Activated naive CD4-positive, alpha-beta T cell treated with anti-CD3 and anti-CD28 coated beads, Interleukin-2, amount 50 U/mL, for 24 hours (primary cell): ENCODE measurements at regions not wholly inside any gene's neighbourhood (a gene's known extent, or its start where the extent isn't known, plus 50 kb on each side); places are given as distances from the start of the nearest gene placed in this dataset.
A peak's percentile ranks its signal among the peaks of the same experiment; 100 is the strongest.

Experiments
- H3K27ac Mint-ChIP-seq: one replicate; pipeline ENCODE4 v1.8.0; 2021; ENCODE audit warnings: mild to moderate bottlenecking, mixed read lengths
- H3K27me3 Mint-ChIP-seq: one replicate; pipeline ENCODE4 v1.8.0; 2021; ENCODE audit warnings: mixed read lengths
- H3K36me3 Mint-ChIP-seq: one replicate; pipeline ENCODE4 v1.8.0; 2021; ENCODE audit warnings: mixed read lengths
- H3K4me1 Mint-ChIP-seq: one replicate; pipeline ENCODE4 v1.8.0; 2021; ENCODE audit warnings: mixed read lengths
- H3K4me3 Mint-ChIP-seq: one replicate; pipeline ENCODE4 v1.8.0; 2021; ENCODE audit warnings: mild to moderate bottlenecking, mixed read lengths
- H3K9me3 Mint-ChIP-seq: one replicate; pipeline ENCODE4 v1.8.0; 2021; ENCODE audit warnings: mixed read lengths

- Mint-ChIP-seq H3K36me3 (no peaks in the 10 kb centered on the region), H3K27ac (no peak overlapping the region), H3K27me3 (peaks cover 11% of the 10 kb centered on the region), H3K9me3 (no peaks in the 10 kb centered on the region), H3K4me3 (no peak overlapping the region), H3K4me1 (no peaks in the 10 kb centered on the region)
Measured at GRCh38 chr2:38168710-38169480, 92.9 kb upstream of the CYP1B1 start.

- Mint-ChIP-seq H3K9me3 (no peaks in the 10 kb centered on the region), H3K36me3 (no peaks in the 10 kb centered on the region), H3K4me1 (no peaks in the 10 kb centered on the region), H3K27me3 (peaks cover 11% of the 10 kb centered on the region), H3K4me3 (no peak overlapping the region), H3K27ac (no peak overlapping the region)
Measured at GRCh38 chr2:38167968-38168350, 92.0 kb upstream of the CYP1B1 start.

- Mint-ChIP-seq H3K36me3 (no peaks in the 10 kb centered on the region), H3K27ac (no peak overlapping the region), H3K9me3 (no peaks in the 10 kb centered on the region), H3K27me3 (peaks cover 18% of the 10 kb centered on the region), H3K4me3 (no peak overlapping the region), H3K4me1 (no peaks in the 10 kb centered on the region)
Measured at GRCh38 chr2:38165698-38166097, 89.7 kb upstream of the CYP1B1 start.

- Mint-ChIP-seq H3K4me3 (no peak overlapping the region), H3K27me3 (peaks cover 15% of the 10 kb centered on the region), H3K4me1 (no peaks in the 10 kb centered on the region), H3K36me3 (no peaks in the 10 kb centered on the region), H3K9me3 (no peaks in the 10 kb centered on the region), H3K27ac (no peak overlapping the region)
Measured at GRCh38 chr2:38164881-38165280, 88.9 kb upstream of the CYP1B1 start.

- peaks cover 10% of the 10 kb centered on the region for H3K27me3 Mint-ChIP-seq
- no peaks in the 10 kb centered on the region for H3K9me3 Mint-ChIP-seq
- H3K27ac Mint-ChIP-seq = no peak overlapping the region
- no peaks in the 10 kb centered on the region for H3K4me1 Mint-ChIP-seq
- no peak overlapping the region for H3K4me3 Mint-ChIP-seq
- no peaks in the 10 kb centered on the region for H3K36me3 Mint-ChIP-seq
Measured at GRCh38 chr2:38163579-38163978, 87.6 kb upstream of the CYP1B1 start.

GRCh38 chr2:38163006-38163405 lies 87.1 kb upstream of the CYP1B1 start:
- H3K27me3 Mint-ChIP-seq = peaks cover 10% of the 10 kb centered on the region

GRCh38 chr2:38160516-38160915 lies 84.6 kb upstream of the CYP1B1 start:
- H3K36me3 Mint-ChIP-seq = no peaks in the 10 kb centered on the region
- no peak overlapping the region for H3K4me3 Mint-ChIP-seq
- no peaks in the 10 kb centered on the region for H3K9me3 Mint-ChIP-seq
- H3K4me1 Mint-ChIP-seq = no peaks in the 10 kb centered on the region
- no peak overlapping the region for H3K27ac Mint-ChIP-seq
- peaks cover 14% of the 10 kb centered on the region for H3K27me3 Mint-ChIP-seq

More at GRCh38 chr2:38163006-38163405, 87.1 kb upstream of the CYP1B1 start:
- Mint-ChIP-seq H3K9me3 (no peaks in the 10 kb centered on the region), H3K4me3 (no peak overlapping the region), H3K4me1 (no peaks in the 10 kb centered on the region), H3K36me3 (no peaks in the 10 kb centered on the region), H3K27ac (no peak overlapping the region)

- H3K27me3 Mint-ChIP-seq = peaks cover 16% of the 10 kb centered on the region
Measured at GRCh38 chr2:38159597-38159996, 83.6 kb upstream of the CYP1B1 start.

GRCh38 chr2:38159191-38159590 lies 83.2 kb upstream of the CYP1B1 start:
- H3K27me3 Mint-ChIP-seq = peaks cover 16% of the 10 kb centered on the region
- no peaks in the 10 kb centered on the region for H3K36me3 Mint-ChIP-seq
- H3K9me3 Mint-ChIP-seq = no peaks in the 10 kb centered on the region
- H3K27ac Mint-ChIP-seq = no peak overlapping the region
- no peak overlapping the region for H3K4me3 Mint-ChIP-seq
- H3K4me1 Mint-ChIP-seq = no peaks in the 10 kb centered on the region

More at GRCh38 chr2:38159597-38159996, 83.6 kb upstream of the CYP1B1 start:
- Mint-ChIP-seq H3K36me3 (no peaks in the 10 kb centered on the region), H3K27ac (no peak overlapping the region), H3K4me1 (no peaks in the 10 kb centered on the region), H3K9me3 (no peaks in the 10 kb centered on the region), H3K4me3 (no peak overlapping the region)

GRCh38 chr2:38158378-38159118 lies 82.6 kb upstream of the CYP1B1 start:
- Mint-ChIP-seq H3K36me3 (no peaks in the 10 kb centered on the region), H3K27me3 (peaks cover 19% of the 10 kb centered on the region), H3K9me3 (no peaks in the 10 kb centered on the region), H3K4me1 (no peaks in the 10 kb centered on the region), H3K27ac (no peak overlapping the region), H3K4me3 (no peak overlapping the region)

- no peaks in the 10 kb centered on the region for H3K4me1 Mint-ChIP-seq
- H3K9me3 Mint-ChIP-seq = no peaks in the 10 kb centered on the region
- H3K27me3 Mint-ChIP-seq = peaks cover 15% of the 10 kb centered on the region
- no peak overlapping the region for H3K27ac Mint-ChIP-seq
- H3K36me3 Mint-ChIP-seq = no peaks in the 10 kb centered on the region
- no peak overlapping the region for H3K4me3 Mint-ChIP-seq
Measured at GRCh38 chr2:38156436-38156835, 80.5 kb upstream of the CYP1B1 start.

- H3K27me3 Mint-ChIP-seq = peaks cover 9% of the 10 kb centered on the region
- no peaks in the 10 kb centered on the region for H3K9me3 Mint-ChIP-seq
- no peaks in the 10 kb centered on the region for H3K4me1 Mint-ChIP-seq
- no peaks in the 10 kb centered on the region for H3K36me3 Mint-ChIP-seq
- no peak overlapping the region for H3K27ac Mint-ChIP-seq
- H3K4me3 Mint-ChIP-seq = no peak overlapping the region
Measured at GRCh38 chr2:38155015-38155414, 79.1 kb upstream of the CYP1B1 start.

GRCh38 chr2:38154395-38154794 lies 78.4 kb upstream of the CYP1B1 start:
- H3K9me3 Mint-ChIP-seq = no peaks in the 10 kb centered on the region
- H3K4me1 Mint-ChIP-seq = no peaks in the 10 kb centered on the region
- no peak overlapping the region for H3K4me3 Mint-ChIP-seq
- H3K27me3 Mint-ChIP-seq = peaks cover 9% of the 10 kb centered on the region
- no peak overlapping the region for H3K27ac Mint-ChIP-seq
- no peaks in the 10 kb centered on the region for H3K36me3 Mint-ChIP-seq

GRCh38 chr2:38153476-38154135 lies 77.7 kb upstream of the CYP1B1 start:
- H3K36me3 Mint-ChIP-seq = no peaks in the 10 kb centered on the region
- peak overlapping the region; percentile 10 for H3K27ac Mint-ChIP-seq

GRCh38 chr2:38152913-38153312 lies 77.0 kb upstream of the CYP1B1 start:
- Mint-ChIP-seq H3K4me3 (no peak overlapping the region), H3K9me3 (no peaks in the 10 kb centered on the region), H3K27ac (no peak overlapping the region), H3K36me3 (no peaks in the 10 kb centered on the region), H3K27me3 (peaks cover 9% of the 10 kb centered on the region), H3K4me1 (no peaks in the 10 kb centered on the region)

More at GRCh38 chr2:38153476-38154135, 77.7 kb upstream of the CYP1B1 start:
- Mint-ChIP-seq H3K9me3 (no peaks in the 10 kb centered on the region), H3K4me3 (no peak overlapping the region), H3K27me3 (peaks cover 9% of the 10 kb centered on the region), H3K4me1 (no peaks in the 10 kb centered on the region)

GRCh38 chr2:38152035-38152434 lies 76.1 kb upstream of the CYP1B1 start:
- no peak overlapping the region for H3K4me3 Mint-ChIP-seq
- peaks cover 2% of the 10 kb centered on the region for H3K36me3 Mint-ChIP-seq
- H3K9me3 Mint-ChIP-seq = no peaks in the 10 kb centered on the region
- peaks cover 5% of the 10 kb centered on the region for H3K27me3 Mint-ChIP-seq
- H3K27ac Mint-ChIP-seq = no peak overlapping the region
- peaks cover 3% of the 10 kb centered on the region for H3K4me1 Mint-ChIP-seq
